ENCODE measurements at regions not wholly inside any gene's neighbourhood (a gene's known extent, or its start where the extent isn't known, plus 50 kb on each side); places are given as distances from the start of the nearest gene placed in this dataset.

- Histone ChIP-seq H3K27me3 (ENCODE audit: control insufficient read depth, low read length) (no peaks in the 10 kb centered on the region), H3K9me2 (replicated peaks; ENCODE audit: control insufficient read depth, low read length) (no peaks in the 10 kb centered on the region), H3K36me3 (ENCODE audit: control insufficient read depth, low read length) (no peaks in the 10 kb centered on the region), H3K4me1 (ENCODE audit: control insufficient read depth, low read length) (no peaks in the 10 kb centered on the region), H4K20me1 (ENCODE audit: control insufficient read depth, insufficient read depth, low read depth, low read length) (no peaks in the 10 kb centered on the region), H3K4me3 (ENCODE audit: low read length) (no peak overlapping the region), H3K79me2 (ENCODE audit: control insufficient read depth, low read length) (no peaks in the 10 kb centered on the region), H3K9me3 (ENCODE audit: control insufficient read depth, insufficient read depth, low read length) (no peaks in the 10 kb centered on the region), H3K27ac (ENCODE audit: low read depth, low read length) (no peak overlapping the region), H3K4me2 (ENCODE audit: low read length) (no peak overlapping the region), H3F3A (ENCODE audit: control insufficient read depth, insufficient read depth) (no peaks in the 10 kb centered on the region)
- TF ChIP-seq CTCF (IDR thresholded peaks at IDR 0.05; ENCODE audit: low read depth, low read length, poor library complexity, severe bottlenecking) (no peak), EZH2phosphoT487 (IDR thresholded peaks at IDR 0.05; ENCODE audit: borderline replicate concordance, low read length) (no peak)
These were observed 164.1 kb downstream of the ARRDC4 start for GRCh38 chr15:98124581-98124980.

GRCh38 chr15:98126326-98127085, 166.0 kb downstream of the ARRDC4 start:
- H3F3A ChIP-seq (ENCODE audit: control insufficient read depth, insufficient read depth): no peaks in the 10 kb centered on the region
- no peaks in the 10 kb centered on the region for H3K9me2 ChIP-seq (replicated peaks; ENCODE audit: control insufficient read depth, low read length)
- H3K4me2 ChIP-seq (ENCODE audit: low read length): no peak overlapping the region
- no peaks in the 10 kb centered on the region for H3K36me3 ChIP-seq (ENCODE audit: control insufficient read depth, low read length)
- H3K27ac ChIP-seq (ENCODE audit: low read depth, low read length): no peak overlapping the region
- TF ChIP-seq EZH2phosphoT487 (IDR thresholded peaks at IDR 0.05; ENCODE audit: borderline replicate concordance, low read length) (no peak), CTCF (IDR thresholded peaks at IDR 0.05; ENCODE audit: low read depth, low read length, poor library complexity, severe bottlenecking) (no peak)
- no peak overlapping the region for H3K4me3 ChIP-seq (ENCODE audit: low read length)
- no peaks in the 10 kb centered on the region for H4K20me1 ChIP-seq (ENCODE audit: control insufficient read depth, insufficient read depth, low read depth, low read length)
- no peaks in the 10 kb centered on the region for H3K4me1 ChIP-seq (ENCODE audit: control insufficient read depth, low read length)
- no peaks in the 10 kb centered on the region for H3K79me2 ChIP-seq (ENCODE audit: control insufficient read depth, low read length)
- no peaks in the 10 kb centered on the region for H3K27me3 ChIP-seq (ENCODE audit: control insufficient read depth, low read length)
- H3K9me3 ChIP-seq (ENCODE audit: control insufficient read depth, insufficient read depth, low read length): no peaks in the 10 kb centered on the region

- Histone ChIP-seq H3F3A (ENCODE audit: control insufficient read depth, insufficient read depth) (no peaks in the 10 kb centered on the region), H3K9me2 (replicated peaks; ENCODE audit: control insufficient read depth, low read length) (no peaks in the 10 kb centered on the region), H3K4me1 (ENCODE audit: control insufficient read depth, low read length) (no peaks in the 10 kb centered on the region), H3K4me2 (ENCODE audit: low read length) (no peak overlapping the region), H3K36me3 (ENCODE audit: control insufficient read depth, low read length) (no peaks in the 10 kb centered on the region), H3K27me3 (ENCODE audit: control insufficient read depth, low read length) (no peaks in the 10 kb centered on the region), H3K27ac (ENCODE audit: low read depth, low read length) (no peak overlapping the region), H3K4me3 (ENCODE audit: low read length) (no peak overlapping the region), H3K9me3 (ENCODE audit: control insufficient read depth, insufficient read depth, low read length) (no peaks in the 10 kb centered on the region), H4K20me1 (ENCODE audit: control insufficient read depth, insufficient read depth, low read depth, low read length) (no peaks in the 10 kb centered on the region), H3K79me2 (ENCODE audit: control insufficient read depth, low read length) (no peaks in the 10 kb centered on the region)
- TF ChIP-seq CTCF (IDR thresholded peaks at IDR 0.05; ENCODE audit: low read depth, low read length, poor library complexity, severe bottlenecking) (no peak), EZH2phosphoT487 (IDR thresholded peaks at IDR 0.05; ENCODE audit: borderline replicate concordance, low read length) (no peak)
These were observed 167.1 kb downstream of the ARRDC4 start for GRCh38 chr15:98127586-98127985.

All from DOHH2 (cell line).